GM19397 (cell line): ENCODE measurements at regions not wholly inside any gene's neighbourhood (a gene's known extent, or its start where the extent isn't known, plus 50 kb on each side); places are given as distances from the start of the nearest gene placed in this dataset.

Source experiments
- ATAC-seq: cut with Tn5 transposase; IDR thresholded peaks from one replicate; pipeline ENCODE4 v1.9.1; 2021; ENCODE audit warnings: mild to moderate bottlenecking, moderate library complexity; ENCODE audit not compliant: unreplicated experiment

- no peak for ATAC-seq
Measured at GRCh38 chr6:147900247-147900830, 391.8 kb downstream of the SAMD5 start.

- ATAC-seq: no peak
Measured at GRCh38 chr6:147903321-147903720, 394.8 kb downstream of the SAMD5 start.

- ATAC-seq: no peak
Measured at GRCh38 chr6:147903931-147904330, 395.4 kb downstream of the SAMD5 start.

DNA sequence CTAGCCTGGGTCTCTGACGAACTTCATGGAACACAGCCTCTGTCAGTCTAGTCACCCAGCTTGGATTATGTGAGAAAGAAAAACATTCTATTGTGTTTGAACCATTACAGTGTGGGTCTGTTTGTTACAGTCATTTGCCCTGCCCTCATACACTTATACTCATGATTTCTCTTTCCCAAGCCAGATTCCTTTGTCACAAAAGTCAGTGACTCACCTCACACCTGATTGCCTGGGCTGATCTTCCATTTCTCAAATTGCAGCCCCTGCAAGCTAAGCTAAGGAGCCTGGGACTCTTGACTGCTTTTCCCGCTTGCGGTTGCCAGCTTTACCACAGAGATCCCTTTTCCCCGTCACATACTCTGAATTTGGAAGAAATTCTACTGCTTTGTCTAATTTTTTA lies 395.9 kb downstream of the SAMD5 start:
- ATAC-seq: no peak

DNA sequence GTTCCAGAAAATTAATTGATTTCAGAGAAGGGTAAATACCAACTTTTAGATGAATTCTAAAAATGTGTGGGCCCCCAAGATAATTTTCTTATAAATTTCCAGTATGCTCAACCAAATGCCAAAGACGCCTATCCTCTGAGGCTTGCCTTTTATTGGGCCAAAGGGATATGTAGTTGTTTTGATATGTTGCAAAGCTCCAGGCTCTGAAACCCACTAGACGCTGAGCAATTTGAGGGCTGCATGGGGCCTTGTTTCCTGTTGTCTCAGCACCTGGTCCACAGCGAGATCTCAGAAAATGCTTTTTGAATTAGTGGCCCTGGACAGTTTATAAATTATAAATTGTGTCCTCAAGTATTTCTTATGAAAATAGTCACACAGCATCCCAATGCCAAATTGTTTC lies 397.2 kb downstream of the SAMD5 start:
- ATAC-seq: no peak

DNA sequence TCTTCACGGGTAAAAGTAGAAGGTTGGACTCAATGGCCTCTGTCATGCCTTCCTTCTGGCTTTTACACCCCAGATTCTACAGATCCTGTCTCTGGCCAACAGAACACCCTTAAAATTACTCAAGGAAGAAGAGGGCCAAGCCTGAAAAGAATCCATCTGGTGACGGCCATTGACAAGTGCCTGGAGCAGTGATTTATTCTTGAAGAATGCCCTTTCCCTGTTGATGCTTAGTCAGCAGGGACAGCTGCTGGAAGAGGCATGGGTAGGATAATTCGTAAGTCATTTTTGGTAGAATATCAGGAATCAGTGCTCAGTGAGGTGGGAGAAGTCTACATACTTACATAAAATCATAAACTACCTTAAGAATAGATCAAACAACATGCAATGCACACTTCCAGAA lies 397.9 kb downstream of the SAMD5 start:
- no peak for ATAC-seq

DNA sequence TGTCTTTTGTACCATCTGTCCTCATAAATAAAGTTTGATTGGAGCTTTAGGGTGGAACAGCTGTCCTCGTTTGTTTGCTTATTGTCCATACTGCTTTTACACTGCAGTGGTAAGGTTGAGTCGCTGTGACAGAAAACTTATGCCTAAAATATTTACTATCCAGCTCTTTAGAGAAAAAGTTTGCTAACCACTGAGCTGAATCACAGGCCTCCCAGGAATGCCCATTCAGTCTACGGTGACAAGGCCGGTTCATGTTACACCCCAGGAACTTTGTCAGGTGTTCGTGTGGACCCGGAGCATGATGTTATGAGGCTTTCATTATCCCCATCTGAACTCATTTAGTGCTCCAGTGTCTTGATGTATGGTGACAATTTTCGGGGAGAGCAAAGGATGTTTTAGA lies 401.1 kb downstream of the SAMD5 start:
- ATAC-seq: no peak

DNA sequence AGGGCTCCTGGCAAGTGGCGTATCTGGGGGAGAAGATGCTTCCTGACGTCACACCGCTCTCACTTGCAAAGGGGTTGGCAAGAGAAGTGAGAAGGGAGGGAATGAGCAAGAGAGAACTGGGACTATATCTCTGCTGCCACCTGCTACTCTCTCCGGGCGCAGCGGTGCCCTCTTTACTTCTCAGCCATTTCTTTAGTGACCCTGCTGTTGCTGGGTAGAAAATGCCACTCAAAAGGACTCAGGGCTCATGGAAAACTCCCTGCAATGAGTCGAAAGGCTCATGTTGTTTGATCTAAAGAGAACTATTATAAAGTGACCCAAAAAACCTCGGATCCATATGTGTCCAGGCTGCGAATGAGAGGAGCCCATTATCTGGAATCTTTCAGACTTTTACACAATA lies 401.8 kb downstream of the SAMD5 start:
- no peak for ATAC-seq

DNA sequence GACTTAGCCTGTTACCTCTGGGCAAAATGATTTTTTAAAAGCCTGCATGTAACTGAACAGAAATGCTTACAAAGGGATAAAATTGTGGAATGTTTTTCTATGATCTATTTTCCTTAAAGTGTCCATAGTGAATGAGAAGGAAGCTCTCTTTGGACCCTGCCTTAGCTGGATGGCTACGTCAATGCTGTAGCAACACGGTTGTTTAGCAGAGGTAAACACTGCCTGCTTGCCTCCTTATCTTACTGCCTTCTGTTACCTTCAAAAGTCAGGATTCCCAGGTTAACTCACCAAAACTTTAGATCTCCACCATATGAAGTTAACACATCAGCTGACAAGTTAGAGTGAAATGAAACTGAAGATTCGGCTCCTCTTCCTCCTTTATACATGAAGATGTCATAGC lies 402.6 kb downstream of the SAMD5 start:
- no peak for ATAC-seq

DNA sequence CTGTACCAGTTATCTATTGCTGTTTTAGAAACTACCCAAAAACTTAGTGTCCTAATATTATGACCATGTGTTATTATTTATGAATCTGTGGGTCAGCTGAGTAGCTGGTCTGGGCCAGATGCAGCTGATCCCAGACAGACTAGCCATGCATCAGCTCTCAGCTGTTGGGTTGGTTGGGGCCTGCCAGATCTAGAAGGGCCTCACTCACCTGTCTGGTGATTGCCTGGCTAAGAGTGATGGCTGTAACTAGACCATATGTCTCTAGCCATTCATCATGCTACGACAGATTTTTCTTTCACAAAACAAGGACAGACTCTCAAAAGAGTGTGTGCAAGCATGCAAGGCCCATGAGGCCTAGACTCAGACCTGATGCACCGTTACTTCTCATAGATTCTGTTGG lies 403.2 kb downstream of the SAMD5 start:
- no peak for ATAC-seq

- ATAC-seq: no peak
Measured at GRCh38 chr6:147922799-147923198, 414.3 kb downstream of the SAMD5 start.

- ATAC-seq: no peak
Measured at GRCh38 chr6:147924598-147924997, 416.1 kb downstream of the SAMD5 start.

GRCh38 chr6:147925826-147926225 lies 416.8 kb upstream of the SASH1 start:
- no peak for ATAC-seq

DNA sequence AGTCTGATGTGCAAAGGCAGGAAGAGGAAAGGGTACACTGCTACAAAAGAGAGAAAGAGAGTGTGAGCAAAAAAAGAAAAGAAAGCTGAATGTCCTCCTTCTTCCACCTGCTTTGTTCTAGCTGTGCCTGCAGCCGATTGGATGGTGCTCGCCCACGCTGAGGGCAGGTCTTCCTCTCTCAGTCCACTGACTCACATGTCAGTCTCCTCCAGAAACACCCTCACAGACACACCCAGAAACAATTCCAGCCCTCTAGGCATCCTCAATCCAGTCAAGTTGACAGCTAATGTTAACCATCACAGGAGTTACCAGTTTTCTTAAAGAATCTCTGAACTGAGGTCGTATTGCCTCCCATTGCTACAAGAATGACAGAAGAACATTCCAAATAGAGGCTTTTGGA lies 411.9 kb upstream of the SASH1 start:
- no peak for ATAC-seq

DNA sequence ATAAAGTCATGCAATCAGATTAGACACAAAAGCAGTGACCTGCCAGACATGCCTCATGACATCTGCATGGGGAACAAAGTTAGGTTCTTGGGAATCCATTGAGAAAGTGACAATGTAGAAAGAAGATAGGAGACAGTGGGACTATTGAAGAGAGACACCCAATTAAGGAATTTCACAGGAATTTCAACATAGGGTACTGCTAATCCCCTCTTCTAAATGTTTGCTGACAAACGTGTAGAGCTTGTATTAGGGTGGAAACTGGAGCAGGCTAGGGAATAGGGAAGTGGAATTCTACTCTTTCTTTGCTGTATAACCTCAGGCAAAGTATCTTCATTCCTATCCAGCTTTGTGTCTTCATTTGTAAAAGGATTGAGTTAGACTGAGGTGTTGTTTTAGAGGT lies 409.4 kb upstream of the SASH1 start:
- ATAC-seq: no peak

DNA sequence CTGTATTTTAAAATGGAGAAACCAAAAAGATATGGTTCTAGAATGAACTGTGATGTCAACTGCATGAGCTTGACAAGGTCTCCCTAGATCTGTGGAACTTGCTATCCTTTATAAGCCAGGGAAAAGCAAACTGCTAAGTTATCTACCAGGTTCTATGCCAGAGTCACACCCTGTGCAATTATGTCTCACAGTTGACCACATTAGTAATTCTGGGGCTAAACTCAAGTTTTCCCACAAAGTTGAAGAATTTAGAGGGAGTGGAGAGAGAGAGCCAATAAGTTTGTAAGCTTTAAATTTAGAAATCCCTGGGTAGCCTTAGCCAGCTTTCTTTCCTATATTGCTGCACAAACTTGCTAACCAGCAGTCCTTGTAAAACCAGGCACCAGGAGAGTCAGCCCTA lies 407.0 kb upstream of the SASH1 start:
- ATAC-seq: no peak

DNA sequence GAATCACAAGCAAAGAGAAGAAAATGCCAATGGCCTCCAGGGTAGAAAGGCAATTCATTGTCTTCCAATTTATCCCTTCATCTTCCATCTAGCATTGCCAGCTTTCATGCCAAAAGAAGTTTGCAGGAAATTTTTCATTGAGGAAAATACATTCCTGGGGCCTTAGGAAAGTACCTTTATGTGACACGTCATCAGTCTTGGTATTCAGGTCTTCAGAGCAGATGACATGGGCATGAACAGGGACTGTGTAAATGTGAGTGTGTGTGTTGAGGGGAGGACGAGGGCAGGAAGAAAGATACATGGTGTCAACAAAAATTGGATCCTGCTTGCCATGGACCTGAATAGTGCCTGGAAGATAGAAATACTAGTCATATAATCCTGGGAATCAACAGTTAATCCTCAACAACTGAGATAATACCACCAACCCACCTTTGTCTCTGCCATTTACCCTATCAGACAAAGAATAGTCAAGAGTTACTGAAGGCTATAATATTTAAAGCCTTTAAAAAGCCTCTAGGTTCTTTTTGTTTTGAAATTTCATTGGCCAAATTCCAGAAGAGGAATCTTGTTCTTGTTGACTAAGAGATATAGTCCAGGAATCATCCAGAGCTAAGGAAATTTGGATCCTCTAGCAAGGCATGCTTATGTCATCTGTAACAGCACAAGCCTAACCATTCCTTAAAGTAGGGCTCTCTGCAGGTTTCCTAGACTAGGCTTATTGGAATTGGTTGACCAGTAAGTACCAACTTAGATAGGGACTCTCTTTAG lies 405.8 kb upstream of the SASH1 start:
- ATAC-seq: no peak

DNA sequence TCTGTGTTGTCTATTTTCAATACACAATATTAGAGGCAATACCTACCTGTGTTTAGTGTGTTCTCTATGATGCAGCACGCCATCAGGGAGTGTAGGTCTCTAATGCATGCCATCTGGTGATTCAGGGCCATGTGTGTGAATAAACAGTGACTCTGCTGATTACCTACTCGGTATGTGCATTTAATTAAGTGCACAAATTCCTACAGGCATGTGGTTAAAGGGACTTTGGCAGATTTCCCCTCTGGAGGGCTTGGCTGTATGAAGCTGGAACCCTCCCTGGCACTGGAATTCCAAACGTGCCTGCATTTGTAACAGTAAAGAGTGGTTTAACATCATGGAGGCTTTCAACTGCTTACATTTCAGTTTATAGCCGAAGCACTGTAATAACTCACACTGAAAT lies 401.5 kb upstream of the SASH1 start:
- ATAC-seq: no peak

- ATAC-seq: no peak
Measured at GRCh38 chr6:147942363-147942762, 400.3 kb upstream of the SASH1 start.

DNA sequence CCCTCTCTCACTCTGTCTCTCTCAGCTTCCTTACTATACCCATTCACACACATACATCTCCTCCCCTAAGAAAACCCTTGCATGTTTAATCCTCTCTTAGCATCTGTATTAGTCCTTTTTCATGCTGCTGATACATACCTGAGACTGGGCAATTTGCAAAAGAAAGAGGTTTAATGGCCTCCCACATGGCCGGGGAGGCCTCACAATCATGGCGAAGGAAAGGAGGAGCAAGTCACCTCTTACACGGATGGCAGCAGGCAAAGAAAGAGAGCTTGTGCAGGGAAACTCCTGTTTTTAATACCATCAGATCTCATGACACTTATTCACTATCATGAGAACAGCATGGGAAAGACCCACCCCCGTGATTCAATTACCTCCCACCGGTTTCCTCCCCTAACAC lies 398.5 kb upstream of the SASH1 start:
- no peak for ATAC-seq

DNA sequence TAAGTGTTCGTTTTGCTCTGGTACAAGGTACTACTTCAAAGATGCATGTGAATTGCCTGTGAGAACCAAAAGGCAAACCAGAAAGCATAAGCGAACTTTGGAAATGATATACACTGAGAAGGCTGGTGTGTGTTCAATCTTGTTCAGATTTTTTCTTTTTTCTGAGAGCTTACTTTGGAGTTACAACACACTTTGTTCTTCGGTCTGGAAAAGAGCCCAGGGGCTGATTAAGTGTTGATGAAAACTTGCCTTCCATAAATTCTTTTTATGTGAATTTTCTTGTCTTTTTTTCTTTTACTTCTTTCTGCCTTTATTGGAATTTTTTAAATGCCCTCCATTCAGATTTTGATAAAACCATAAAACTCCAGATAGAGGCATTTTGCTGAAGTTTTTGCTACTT lies 395.1 kb upstream of the SASH1 start:
- no peak for ATAC-seq

GRCh38 chr6:147949981-147950622 lies 392.5 kb upstream of the SASH1 start:
- no peak for ATAC-seq

GRCh38 chr6:147950623-147950987 lies 392.0 kb upstream of the SASH1 start:
- ATAC-seq: no peak
